ENCODE measurements at regions not wholly inside any gene's neighbourhood (a gene's known extent, or its start where the extent isn't known, plus 50 kb on each side); places are given as distances from the start of the nearest gene placed in this dataset.

GRCh38 chr6:91611190-91611589, 1024.3 kb upstream of the MAP3K7 start:
- Histone ChIP-seq H3K27ac (ENCODE audit: low read depth, low read length) (no peak overlapping the region), H3K9me3 (ENCODE audit: control insufficient read depth, insufficient read depth, low read length) (no peaks in the 10 kb centered on the region), H3K27me3 (ENCODE audit: control insufficient read depth, insufficient read depth, low read length) (no peaks in the 10 kb centered on the region), H3K4me3 (ENCODE audit: low read depth, low read length) (no peak overlapping the region)
- POLR2A ChIA-PET = no interaction called here
- CTCF ChIA-PET = no interaction called here
- TF ChIP-seq CTCF (IDR thresholded peaks at IDR 0.05; ENCODE audit: low read depth, low read length) = no peak
- no peak for DNase-seq (ENCODE audit: low read depth, low spot score)

GRCh38 chr6:91608428-91608827, 1021.6 kb upstream of the MAP3K7 start:
- H3K4me3 ChIP-seq (ENCODE audit: low read depth, low read length) = no peak overlapping the region
- DNase-seq (ENCODE audit: low read depth, low spot score) = no peak
- H3K27me3 ChIP-seq (ENCODE audit: control insufficient read depth, insufficient read depth, low read length) = no peaks in the 10 kb centered on the region
- CTCF ChIA-PET = no interaction called here
- H3K27ac ChIP-seq (ENCODE audit: low read depth, low read length) = no peak overlapping the region
- POLR2A ChIA-PET = no interaction called here
- no peaks in the 10 kb centered on the region for H3K9me3 ChIP-seq (ENCODE audit: control insufficient read depth, insufficient read depth, low read length)
- no peak for TF ChIP-seq CTCF (IDR thresholded peaks at IDR 0.05; ENCODE audit: low read depth, low read length)

- H3K9me3 ChIP-seq (ENCODE audit: control insufficient read depth, insufficient read depth, low read length) = no peaks in the 10 kb centered on the region
- no peaks in the 10 kb centered on the region for H3K27me3 ChIP-seq (ENCODE audit: control insufficient read depth, insufficient read depth, low read length)
- H3K4me3 ChIP-seq (ENCODE audit: low read depth, low read length) = no peak overlapping the region
- ChIA-PET POLR2A (no interaction called here), CTCF (no interaction called here)
- no peak for TF ChIP-seq CTCF (IDR thresholded peaks at IDR 0.05; ENCODE audit: low read depth, low read length)
- no peak overlapping the region for H3K27ac ChIP-seq (ENCODE audit: low read depth, low read length)
- DNase-seq (ENCODE audit: low read depth, low spot score) = no peak
Observed at GRCh38 chr6:91606148-91606901, 1019.5 kb upstream of the MAP3K7 start.

- ChIA-PET POLR2A (no interaction called here), CTCF (no interaction called here)
- no peak for DNase-seq (ENCODE audit: low read depth, low spot score)
- H3K4me3 ChIP-seq (ENCODE audit: low read depth, low read length) = no peak overlapping the region
- no peak overlapping the region for H3K27ac ChIP-seq (ENCODE audit: low read depth, low read length)
- H3K9me3 ChIP-seq (ENCODE audit: control insufficient read depth, insufficient read depth, low read length) = no peaks in the 10 kb centered on the region
- no peaks in the 10 kb centered on the region for H3K27me3 ChIP-seq (ENCODE audit: control insufficient read depth, insufficient read depth, low read length)
- no peak for TF ChIP-seq CTCF (IDR thresholded peaks at IDR 0.05; ENCODE audit: low read depth, low read length)
Observed at GRCh38 chr6:91600561-91600960, 1013.7 kb upstream of the MAP3K7 start.

GRCh38 chr6:91590191-91590590, 1003.3 kb upstream of the MAP3K7 start:
- ChIA-PET CTCF (no interaction called here), POLR2A (no interaction called here)
- no peak overlapping the region for H3K4me3 ChIP-seq (ENCODE audit: low read depth, low read length)

More at GRCh38 chr6:91590191-91590590, 1003.3 kb upstream of the MAP3K7 start:
- Histone ChIP-seq H3K27ac (ENCODE audit: low read depth, low read length) (no peak overlapping the region), H3K9me3 (ENCODE audit: control insufficient read depth, insufficient read depth, low read length) (no peaks in the 10 kb centered on the region), H3K27me3 (ENCODE audit: control insufficient read depth, insufficient read depth, low read length) (no peaks in the 10 kb centered on the region)
- TF ChIP-seq CTCF (IDR thresholded peaks at IDR 0.05; ENCODE audit: low read depth, low read length) = no peak
- no peak for DNase-seq (ENCODE audit: low read depth, low spot score)

Measured in AG04450 (cell line).